Spleen (tissue), 7 donors: ENCODE measurements at regions not wholly inside any gene's neighbourhood (a gene's known extent, or its start where the extent isn't known, plus 50 kb on each side); places are given as distances from the start of the nearest gene placed in this dataset.

ENCODE experiments used
- POLR2A ChIP-seq, 3 donors: fragments of 450-650 bp; IDR thresholded peaks; one replicate each; pipeline ENCODE4 v1.5.1; 2017; ENCODE audit warnings: antibody characterized with exemption in 3 of 3, mild to moderate bottlenecking in 1 of 3
- TF ChIP-seq, protein P1 (sequence below), 11 experiments: fragments of 200-600 bp in 7 of 11; fragments of 450-650 bp in 4 of 11; sonication (generic) in 4 of 11; IDR thresholded peaks in 8 of 11; conservative IDR thresholded peaks in 3 of 11; 1 replicate in 7 of 11; 2 replicates in 4 of 11; pipeline versions ENCODE4 v1.4.0 to v1.8.0; 2016 to 2021; ENCODE audit warnings: antibody characterized with exemption in 11 of 11, inconsistent platforms in 4 of 11, mild to moderate bottlenecking in 1 of 11
- donor health status: DM: no; HTN: no; CAD: no; lungs with moderate emphysema.
- donor health status: DM: no; HTN: no; CAD: no.
- donor health status: DM: no; HTN: no; CAD: no.

DNA sequence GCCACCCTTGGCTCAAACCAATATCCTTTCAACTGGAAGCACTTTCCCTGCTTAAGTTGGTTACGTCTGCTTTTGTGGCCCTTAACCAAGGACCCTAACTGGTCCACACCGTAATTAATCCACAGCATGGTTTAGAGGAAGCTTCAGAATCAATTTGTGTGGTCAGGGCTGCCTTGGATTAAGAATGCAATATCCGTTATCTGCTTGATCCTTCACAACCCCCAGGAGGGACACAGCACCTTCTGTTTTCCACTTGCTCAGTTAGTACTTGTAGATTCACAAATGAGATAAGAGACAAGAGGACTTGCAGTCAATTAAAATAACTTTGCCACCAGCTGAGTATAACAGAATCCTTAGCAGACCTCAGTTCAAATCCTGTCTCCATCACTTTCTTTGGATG lies 56.9 kb upstream of the LRP8 start:
- TF ChIP-seq, protein P1, sequence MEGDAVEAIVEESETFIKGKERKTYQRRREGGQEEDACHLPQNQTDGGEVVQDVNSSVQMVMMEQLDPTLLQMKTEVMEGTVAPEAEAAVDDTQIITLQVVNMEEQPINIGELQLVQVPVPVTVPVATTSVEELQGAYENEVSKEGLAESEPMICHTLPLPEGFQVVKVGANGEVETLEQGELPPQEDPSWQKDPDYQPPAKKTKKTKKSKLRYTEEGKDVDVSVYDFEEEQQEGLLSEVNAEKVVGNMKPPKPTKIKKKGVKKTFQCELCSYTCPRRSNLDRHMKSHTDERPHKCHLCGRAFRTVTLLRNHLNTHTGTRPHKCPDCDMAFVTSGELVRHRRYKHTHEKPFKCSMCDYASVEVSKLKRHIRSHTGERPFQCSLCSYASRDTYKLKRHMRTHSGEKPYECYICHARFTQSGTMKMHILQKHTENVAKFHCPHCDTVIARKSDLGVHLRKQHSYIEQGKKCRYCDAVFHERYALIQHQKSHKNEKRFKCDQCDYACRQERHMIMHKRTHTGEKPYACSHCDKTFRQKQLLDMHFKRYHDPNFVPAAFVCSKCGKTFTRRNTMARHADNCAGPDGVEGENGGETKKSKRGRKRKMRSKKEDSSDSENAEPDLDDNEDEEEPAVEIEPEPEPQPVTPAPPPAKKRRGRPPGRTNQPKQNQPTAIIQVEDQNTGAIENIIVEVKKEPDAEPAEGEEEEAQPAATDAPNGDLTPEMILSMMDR (IDR thresholded peaks at IDR 0.05 in 8 of 11, conservative IDR thresholded peaks at IDR 0.05 in 3 of 11) = no peak
- TF ChIP-seq POLR2A (IDR thresholded peaks at IDR 0.05) = no peak
